Skeletal muscle tissue (tissue), 1 donor: ENCODE measurements at regions not wholly inside any gene's neighbourhood (a gene's known extent, or its start where the extent isn't known, plus 50 kb on each side); places are given as distances from the start of the nearest gene placed in this dataset. TPM values are rescaled to one million over a fixed set of nuclear protein-coding genes. Genes with fewer than 3 reads are reported as not detected.

Source experiments
- small RNA-seq: library from RNA; depleted of rRNA; stranded (forward); fragments of <200 nt; gene quantifications from one replicate; pipeline ENCODE3, GENCODE V24; 2014

Small RNA genes in the stretch of these regions (small RNA-seq; reads per million reads assigned to genes)
- gene AP003181.1: not detected
- not detected for gene RF00017
